ENCODE measurements at regions not wholly inside any gene's neighbourhood (a gene's known extent, or its start where the extent isn't known, plus 50 kb on each side); places are given as distances from the start of the nearest gene placed in this dataset.

DNA sequence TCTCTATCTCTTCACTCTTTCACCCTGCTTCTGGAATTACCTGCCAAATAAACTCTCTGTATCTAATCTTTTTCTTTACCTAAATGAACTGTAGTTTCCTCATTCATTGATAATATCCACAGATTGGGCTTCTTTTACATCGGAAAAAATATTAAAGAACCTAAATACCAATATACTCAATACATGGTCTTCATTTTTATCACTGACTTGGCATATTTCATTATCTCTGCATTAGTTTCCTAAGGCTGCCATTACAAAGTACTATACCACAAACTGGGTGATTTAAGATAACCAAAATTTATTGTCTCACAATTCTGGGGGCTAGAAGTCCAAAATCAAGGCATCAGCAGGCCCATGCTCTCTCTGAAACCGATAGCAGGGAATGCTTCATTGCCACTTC, 411.9 kb upstream of the SPTLC3 start:
- no peak for DNase-seq

DNA sequence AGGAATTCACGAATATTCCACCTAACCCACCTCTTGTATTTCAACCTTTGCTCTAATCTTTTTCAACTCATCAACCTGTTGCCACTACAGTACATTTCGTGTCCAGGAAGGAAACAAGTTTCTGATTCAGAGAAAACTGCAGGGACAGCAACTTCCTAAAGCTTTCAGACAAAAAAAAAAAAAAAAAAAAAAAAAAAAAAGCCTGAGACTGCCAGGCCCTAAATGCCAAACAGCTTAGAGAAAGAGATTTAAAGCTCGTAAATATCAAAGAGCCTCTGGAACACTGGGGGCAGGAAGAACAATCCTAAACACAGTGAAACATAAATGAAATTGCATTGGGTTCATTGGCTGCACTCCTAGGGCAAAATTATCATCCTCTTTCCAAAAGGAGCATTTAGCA, 411.2 kb upstream of the SPTLC3 start:
- no peak for DNase-seq

DNA sequence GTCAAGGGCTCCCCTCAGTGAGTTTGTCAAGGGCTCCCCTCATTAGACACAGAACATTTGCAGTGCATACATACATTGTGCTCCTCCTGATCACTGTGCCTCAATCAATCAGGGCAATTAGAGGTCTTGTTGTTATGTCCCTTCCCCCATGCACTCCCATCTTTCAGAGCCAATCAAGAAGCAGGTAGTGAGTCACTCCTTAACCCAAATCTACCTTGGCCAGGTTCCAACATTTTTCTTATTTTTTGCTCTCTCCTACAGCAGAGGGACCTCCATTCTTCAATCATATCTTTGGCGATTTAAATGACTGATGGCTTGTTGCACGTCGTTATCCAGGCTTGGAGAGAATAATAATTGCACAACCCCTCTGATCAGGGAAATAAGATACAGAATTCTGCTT, 409.9 kb upstream of the SPTLC3 start:
- peak; percentile 29 for DNase-seq

DNA sequence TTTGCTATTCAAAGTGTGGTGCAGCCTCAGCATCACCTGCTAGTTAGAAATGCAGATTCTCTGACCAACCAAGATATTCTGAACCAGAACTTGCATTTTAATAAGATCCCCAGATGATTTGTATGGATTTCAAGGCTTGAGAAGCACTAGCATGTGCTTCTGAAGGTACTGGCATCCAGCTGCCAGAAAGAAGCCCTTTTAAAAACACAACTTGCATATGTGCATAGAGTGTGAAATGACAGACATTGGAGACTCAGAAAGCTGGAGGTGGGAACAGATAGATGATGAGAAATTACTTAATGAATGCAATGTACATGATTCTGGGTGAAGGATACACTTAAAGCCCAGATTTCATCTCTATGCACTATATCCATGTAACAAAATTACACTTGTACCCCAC, 409.3 kb upstream of the SPTLC3 start:
- no peak for DNase-seq

DNA sequence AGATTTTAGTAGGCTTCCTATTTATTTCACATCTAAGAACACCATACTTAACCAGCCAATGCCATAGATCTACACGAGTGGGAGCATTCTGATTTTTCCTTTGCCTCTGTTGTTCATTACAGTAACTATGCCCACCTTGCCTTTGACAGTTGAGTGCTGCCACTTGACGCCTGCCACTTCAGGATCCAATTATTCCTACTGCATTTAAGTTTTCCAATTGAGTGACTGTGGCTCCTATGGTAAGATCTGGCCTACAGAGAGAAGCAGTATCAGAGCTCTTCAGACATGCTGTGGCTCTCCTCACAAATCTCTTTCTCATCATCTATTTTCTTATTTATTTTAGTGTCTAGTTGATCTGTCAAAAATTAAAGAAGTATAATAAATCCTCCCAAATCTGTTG, 403.0 kb upstream of the SPTLC3 start:
- DNase-seq: peak; percentile 33

DNA sequence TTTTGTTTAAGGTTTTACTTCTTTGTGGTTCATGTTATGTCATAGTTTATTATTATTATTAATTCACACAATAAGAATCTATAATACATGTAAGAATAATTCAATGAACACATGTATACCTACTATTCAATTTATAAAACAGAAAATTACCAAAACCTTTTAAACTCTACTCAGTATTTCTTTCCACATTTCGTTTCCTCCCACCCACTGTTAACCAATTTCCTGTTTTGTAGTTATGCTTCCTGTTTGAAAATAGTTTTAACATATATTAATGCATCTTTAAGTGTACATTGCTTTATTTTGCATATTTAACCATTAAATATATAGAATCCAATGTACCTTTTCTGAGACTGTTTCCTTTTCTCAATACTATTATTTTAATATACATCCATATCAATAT, 397.9 kb upstream of the SPTLC3 start:
- DNase-seq: no peak

DNA sequence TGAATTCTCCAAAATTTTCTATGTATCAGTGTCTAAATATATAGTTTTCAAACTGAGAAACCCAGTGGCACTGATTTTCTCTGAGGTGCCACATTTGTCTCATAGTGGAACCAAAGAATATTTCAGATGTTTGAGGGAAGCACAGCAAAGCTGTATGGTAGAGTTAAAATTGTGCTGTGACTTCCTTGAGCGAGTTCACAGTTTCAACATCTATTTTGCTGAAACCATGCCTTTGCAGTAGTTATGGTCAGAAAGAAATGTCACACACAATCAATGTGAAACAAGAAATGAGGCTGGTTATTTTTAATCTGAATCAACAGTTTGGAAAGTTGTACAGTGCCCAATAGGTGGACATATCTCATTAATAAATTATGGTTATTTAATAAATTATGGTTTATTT, 394.0 kb upstream of the SPTLC3 start:
- no peak for DNase-seq

DNA sequence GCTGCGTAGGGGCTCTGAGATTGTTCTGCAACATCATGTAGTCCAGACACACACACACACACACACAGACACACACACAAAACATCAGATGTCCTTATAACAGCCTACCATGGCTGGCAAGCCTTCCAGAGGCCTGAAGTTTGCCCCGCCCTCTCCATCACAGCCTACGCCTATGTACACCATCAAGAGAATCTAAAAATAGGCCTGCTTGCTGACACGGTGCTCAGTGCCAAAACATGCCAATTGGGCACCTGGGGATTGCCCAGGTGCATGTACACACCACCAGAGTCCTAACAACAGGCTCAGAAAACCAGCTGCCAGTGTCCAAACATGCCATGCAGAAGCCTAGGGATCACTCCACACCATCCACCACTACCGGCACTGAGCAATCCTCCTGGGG, 391.7 kb upstream of the SPTLC3 start:
- no peak for DNase-seq

DNA sequence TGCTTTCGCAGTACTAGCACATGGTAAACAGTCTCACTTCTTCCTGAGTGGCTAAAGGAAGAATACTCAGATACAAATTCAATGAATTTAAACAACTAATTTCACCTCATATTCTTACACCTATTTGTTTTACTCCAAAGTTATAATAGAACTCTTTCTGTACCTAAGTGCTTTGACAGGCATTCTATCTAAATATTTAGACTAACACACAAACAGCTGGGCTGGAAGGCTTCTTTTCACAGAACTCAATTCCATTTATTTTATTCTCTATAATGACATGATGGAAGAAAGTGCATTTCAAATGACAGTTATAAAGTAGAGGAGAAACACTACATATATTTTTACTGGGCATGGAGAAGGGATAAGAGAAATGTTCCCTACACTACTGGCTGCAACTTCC, 384.9 kb upstream of the SPTLC3 start:
- no peak for DNase-seq

DNA sequence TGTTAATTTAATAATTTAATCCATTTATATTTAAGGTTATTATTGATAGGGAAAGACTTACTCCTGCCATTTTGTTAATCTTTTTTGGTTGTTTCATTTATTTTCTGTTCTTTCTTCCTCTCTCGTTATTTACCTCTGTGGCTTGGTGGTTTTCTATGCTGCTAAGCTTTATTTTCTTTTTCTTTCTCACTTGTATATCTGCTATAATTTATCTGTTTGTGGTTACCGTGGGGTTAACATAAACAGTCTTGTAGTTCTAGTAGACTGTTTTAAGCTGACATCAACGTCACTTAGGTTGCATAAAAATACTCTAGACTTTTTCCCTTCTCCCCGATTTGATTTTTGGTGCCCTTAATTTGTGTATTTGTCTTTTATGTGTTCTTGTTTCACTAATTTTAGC, 381.3 kb upstream of the SPTLC3 start:
- no peak for DNase-seq

DNA sequence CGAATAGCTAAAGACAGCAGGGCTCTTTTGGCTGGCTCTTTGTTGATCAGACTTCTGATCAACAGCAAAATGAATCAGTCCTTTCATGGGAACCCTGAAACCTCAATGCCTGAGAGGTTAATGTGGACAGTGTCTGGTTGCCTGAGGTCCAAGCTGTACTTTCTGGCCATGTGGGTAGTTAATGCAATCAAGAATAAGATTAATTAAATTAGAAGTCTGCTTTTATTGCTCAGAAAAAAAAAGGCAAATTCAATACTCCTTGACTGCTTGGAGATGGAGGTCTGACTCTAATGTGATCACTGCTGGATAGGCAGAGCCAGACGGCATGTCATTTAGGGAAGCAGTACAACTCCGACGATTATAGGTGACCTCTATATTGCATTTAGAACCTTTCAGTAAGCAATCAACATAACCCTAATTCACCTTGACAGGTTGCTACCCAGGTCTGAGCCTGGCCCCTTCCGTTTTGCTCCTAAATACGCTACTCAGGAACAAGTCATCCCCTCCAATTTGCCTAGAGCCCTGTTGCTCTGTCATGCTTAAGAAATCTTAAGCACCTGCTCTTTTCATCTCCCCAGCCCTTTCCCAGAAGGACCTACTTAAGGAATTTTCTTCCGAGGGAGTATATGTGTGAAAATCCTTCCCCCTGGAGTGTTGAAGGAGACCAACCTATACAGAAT, 370.0 kb upstream of the SPTLC3 start:
- no peak for DNase-seq

DNA sequence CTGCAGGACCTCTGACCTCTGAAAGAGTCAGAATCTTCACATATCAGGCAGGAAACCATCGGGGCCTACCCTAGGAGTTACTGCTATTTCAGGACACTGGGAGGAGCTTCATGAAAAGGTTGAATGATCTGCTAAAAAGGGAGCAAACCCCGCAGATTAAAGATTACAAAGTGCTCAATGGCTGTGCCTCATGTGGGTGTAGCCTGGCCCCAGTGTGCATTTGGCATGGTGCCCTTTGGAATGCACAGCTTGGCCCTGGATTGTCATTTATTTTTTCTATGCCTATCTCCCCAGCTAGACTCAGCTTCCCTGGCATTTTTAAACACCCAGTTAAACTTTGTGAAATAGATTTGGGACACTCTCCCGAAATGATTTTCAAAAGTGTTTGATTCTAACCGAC, 368.5 kb upstream of the SPTLC3 start:
- DNase-seq: no peak

DNA sequence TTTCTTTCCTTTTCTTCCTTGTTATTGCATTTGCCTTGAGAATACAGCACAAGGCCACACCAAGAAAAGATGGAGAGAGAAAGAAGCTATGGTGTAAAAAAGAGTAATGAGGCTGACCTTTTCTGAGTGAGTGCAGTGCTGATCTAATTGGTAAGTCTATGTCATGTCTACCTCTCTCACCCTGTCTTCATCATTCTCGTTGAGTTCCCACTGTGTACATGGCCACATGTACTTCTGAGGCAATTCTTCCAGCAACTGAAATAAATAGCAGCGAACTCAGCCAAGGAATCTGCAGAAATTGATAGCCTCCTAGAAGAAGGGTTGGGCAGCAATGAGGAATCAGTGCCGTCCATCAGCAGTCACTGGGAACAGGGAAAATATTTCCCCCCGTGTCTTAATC, 367.2 kb upstream of the SPTLC3 start:
- no peak for DNase-seq

DNA sequence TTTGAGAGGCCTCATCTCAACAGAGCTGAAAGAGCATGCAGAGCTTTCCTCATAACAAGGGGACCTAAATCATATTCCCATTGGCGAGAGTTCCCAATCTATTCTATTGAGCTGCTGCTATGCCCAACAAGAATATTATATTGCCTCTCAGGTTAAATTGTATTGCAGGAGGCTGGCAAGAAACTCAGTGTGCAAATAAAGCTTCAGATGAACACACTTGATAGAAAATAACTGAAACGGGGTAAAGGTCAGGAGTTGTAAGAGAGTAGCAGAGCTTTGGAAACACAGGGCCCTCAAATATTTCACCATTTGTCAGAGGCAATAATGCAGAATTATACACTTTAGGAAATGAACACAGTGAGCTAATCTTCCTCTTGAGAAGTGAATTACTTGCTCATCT, 364.3 kb upstream of the SPTLC3 start:
- DNase-seq: peak; percentile 5

DNA sequence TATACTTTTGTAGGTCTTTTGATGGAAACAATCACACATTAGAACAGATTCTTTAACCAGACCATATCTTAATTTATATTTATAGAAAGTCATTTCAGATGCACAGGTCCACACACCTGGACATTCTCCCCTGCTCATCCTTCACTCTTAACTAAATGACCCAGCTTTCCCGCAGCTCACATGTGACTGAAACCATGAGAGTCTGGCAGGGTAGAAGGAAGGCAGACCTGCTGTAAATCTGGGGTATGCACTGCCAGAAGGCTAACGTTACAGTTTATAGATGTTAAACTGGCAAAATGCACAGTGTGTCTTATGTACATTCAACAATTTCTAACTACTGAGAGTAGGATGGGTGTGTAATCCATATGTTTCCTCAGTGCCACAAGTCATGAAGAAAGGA, 359.5 kb upstream of the SPTLC3 start:
- no peak for DNase-seq

DNA sequence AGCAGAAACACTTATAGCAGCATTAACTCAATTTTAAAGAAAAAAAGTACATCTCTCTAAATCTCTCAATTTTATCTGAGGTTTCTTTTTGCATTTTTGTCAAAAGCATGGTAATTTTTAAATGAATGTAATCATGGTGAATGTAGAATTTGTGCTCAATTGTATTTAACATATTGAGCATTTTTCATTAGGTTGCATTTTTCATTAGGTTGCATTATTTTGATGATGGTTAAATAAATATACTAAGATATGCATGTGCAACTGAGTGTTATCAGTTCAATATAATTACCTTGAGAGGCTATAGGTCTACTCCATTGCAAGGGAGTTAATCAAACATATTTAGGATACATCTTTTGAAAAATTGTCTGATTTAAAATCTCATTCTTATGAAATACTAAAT, 355.1 kb upstream of the SPTLC3 start:
- DNase-seq: no peak

DNA sequence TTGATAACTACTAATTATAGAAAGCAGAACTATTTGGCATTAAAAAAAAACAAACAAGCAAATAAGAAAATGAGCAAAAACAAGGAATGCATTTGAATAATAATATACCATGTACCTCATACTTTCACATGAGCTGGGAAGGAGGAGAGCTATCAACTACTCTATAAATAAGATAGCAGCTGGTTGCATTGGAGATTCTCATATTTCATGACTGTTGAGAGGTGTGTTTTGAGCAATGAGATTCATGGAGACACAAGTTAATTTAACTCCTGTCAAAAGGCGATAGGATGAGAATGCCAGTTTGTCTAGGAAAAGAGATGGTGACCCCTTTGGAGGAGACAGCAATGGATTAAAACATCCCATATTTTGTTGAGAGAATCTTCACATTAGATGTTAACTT, 348.8 kb upstream of the SPTLC3 start:
- DNase-seq: no peak

DNA sequence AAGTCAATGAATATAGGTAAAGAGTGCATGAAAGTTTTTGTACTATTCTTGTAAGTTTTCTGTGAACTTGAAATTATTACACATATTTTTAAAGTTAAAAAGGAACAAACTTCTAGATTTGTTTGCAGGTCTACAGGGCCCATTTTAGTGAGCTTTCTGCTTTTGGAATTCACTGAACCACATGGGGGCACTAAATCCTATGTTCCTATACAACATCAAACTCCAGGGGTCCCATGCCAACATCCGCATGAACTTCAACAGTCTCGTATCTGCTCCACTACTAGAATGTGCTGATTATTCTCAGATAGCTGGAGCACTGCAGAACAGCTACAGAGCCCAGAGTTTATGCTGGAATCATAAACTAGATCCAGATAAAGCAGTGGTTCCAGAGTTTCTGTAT, 347.9 kb upstream of the SPTLC3 start:
- no peak for DNase-seq

DNA sequence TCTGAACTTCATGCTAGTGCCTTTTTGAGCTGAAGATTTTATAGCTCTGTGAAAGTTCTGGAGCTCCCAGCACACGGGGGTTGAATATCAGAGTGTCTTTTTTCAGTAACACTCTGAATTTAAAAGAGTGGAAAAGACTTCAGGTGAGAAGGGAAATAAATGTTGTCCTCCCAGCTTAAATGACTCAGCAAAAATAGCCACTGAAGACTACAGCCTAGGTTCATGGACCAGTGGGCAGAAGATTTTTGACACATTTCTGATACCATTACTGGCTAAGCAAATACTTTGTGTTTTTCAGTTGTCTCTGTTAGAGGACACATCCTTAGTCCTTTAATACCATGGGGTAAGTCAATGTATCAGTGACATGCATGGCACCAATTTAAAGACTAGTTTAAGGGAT, 338.5 kb upstream of the SPTLC3 start:
- no peak for DNase-seq

DNA sequence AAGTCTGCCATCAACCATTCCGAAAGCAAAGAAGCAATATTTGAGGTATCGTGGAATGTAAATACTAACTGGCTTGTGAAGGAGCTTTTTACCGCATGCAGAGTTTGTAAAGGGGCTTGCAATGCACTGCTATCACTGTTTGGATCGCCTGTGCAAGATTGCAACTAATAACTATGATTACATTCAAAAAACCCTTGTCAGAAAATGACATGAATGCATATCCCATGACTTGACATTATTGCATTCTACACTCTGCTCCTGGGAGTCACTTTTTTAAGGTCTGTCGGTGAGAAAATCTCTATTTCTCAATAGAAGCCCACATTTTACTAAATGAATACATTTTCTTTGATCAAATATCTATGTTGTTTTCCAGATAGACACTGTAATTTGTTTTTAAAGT, 335.4 kb upstream of the SPTLC3 start:
- no peak for DNase-seq

DNA sequence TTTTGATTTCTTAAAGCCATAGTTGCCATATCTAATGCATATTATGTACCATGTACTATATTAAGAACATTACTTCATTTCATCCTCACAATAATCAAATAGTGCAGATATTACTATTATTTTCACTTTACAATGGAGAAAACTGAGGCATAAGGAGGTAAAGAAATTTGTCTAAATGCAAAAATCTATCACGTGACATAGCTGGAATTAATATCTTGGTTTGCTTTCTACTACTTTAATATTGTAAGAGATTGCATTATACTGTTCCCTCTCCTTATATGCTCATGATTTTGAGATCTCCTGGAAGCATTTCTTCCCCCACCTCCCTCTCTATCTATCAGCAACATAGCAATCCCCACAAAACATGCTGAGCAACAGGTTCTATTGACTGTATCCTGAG, 330.8 kb upstream of the SPTLC3 start:
- no peak for DNase-seq

DNA sequence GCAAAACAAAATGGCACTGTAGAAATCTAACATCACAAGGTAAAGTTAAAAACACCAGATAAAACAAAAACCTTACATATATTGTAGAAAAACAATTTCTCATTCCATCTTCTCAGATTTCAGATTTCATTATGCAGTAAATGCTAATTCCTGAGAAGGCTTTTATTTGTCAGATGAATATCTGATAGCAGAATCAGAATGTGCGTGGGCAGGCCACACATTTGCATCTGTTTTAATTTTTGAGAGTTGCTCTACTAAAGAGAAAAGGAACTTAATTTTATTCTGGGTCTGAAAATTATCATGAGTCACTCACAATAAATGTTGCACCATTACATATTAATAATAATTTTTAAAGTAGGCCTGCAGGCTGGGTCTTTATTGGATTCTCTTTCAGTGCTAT, 329.3 kb upstream of the SPTLC3 start:
- DNase-seq: no peak

DNA sequence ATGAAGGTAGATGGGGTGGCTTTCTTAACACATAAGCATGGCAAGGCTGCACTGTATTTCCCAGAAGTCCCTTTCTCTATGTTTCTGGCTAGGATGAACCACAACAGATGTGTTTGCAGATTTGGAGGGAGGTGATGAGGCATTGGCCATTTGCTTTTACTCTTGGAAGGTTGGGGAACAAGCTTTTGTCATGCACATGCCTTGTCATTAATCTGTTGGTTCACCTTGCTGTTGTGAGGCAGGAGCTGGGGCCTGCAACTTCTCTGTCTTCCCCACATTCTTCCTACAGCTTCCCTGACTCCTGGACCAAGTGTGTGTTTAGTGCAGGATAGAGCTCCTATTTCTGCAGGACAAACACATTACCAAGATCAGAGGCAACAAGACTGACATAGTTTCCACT, 326.2 kb upstream of the SPTLC3 start:
- no peak for DNase-seq

DNA sequence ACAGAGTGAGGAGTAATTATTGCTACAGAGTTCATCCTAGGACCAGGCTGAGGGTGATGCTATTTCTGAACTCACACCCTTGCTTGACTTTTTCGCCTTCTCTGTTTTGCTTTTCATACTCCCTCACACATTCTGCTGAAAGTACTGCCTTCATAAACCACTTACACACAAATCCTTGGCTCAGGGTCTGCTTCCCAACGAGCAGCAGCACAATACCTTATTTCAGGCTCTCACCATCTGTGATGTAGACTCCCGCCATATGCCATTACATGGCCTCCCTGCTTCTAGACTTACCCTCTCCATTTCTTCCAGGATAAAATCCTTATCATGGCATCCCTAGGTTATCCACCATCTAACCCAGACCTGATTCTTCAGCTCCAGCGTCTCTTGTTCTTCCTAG, 321.3 kb upstream of the SPTLC3 start:
- DNase-seq: no peak

DNA sequence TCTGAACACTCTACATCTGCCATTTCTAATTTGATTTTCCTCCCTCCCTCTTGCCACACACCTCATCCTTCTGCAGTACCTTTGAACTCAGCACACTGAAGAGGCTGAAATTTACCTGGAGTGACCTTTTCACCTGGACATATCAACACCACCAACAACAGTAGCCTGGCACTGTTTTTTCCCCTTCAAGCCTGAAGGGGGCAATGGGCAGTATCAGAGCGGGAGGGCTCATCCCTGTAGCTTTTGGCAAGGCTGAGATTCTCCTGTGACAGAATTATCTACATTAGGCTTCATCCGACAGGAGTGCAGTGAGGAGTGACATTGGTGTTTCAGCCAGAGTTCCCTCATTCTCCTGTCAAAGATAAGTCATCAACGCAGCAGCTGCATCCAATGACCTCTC, 312.8 kb upstream of the SPTLC3 start:
- DNase-seq: no peak

DNA sequence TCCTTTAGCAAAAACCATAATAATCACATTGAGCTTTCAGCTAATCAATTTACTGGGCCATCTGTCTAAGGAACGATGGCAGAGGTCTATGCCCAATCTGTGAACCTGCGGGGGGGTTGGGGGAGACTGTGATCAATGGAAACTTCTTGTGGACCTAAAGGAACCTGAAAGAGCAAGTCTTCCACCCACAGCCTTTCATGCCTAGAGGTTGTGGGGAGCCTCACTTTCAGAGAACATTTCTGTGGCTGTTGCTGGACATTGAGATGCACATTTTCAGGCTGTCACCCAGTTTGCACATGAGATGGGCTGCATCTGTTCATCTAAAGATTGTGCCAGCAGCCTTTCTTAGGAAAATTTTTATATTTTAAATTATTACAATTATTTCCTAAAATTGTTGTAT, 310.0 kb upstream of the SPTLC3 start:
- no peak for DNase-seq

All from NCI-H1436 treated with DMSO at 0.1 percent for 48 hours (cell line).